GM19372 (cell line): ENCODE measurements at regions not wholly inside any gene's neighbourhood (a gene's known extent, or its start where the extent isn't known, plus 50 kb on each side); places are given as distances from the start of the nearest gene placed in this dataset.

ENCODE experiments used
- ATAC-seq: cut with Tn5 transposase; IDR thresholded peaks from one replicate; pipeline ENCODE4 v1.9.1; 2021; ENCODE audit warnings: mild to moderate bottlenecking, low read depth, moderate library complexity; ENCODE audit not compliant: unreplicated experiment

GRCh38 chr3:177932346-177932745 is 603.9 kb upstream of the KCNMB2 start:
- ATAC-seq: no peak

- ATAC-seq: no peak
These were observed 603.2 kb upstream of the KCNMB2 start for GRCh38 chr3:177932750-177933660.

- no peak for ATAC-seq
These were observed 602.0 kb upstream of the KCNMB2 start for GRCh38 chr3:177934001-177934891.

GRCh38 chr3:177935047-177935446 is 601.2 kb upstream of the KCNMB2 start:
- ATAC-seq: no peak

- no peak for ATAC-seq
These were observed 599.5 kb upstream of the KCNMB2 start for GRCh38 chr3:177936721-177937120.

GRCh38 chr3:177942911-177943310 is 593.3 kb upstream of the KCNMB2 start:
- no peak for ATAC-seq

- ATAC-seq: no peak
These were observed 592.0 kb upstream of the KCNMB2 start for GRCh38 chr3:177944228-177944661.

GRCh38 chr3:177946048-177946447 is 590.2 kb upstream of the KCNMB2 start:
- ATAC-seq: no peak

- ATAC-seq: no peak
These were observed 589.7 kb upstream of the KCNMB2 start for GRCh38 chr3:177946497-177946896.

- no peak for ATAC-seq
These were observed 589.3 kb upstream of the KCNMB2 start for GRCh38 chr3:177946936-177947335.

GRCh38 chr3:177947901-177948300 is 588.3 kb upstream of the KCNMB2 start:
- ATAC-seq: no peak

- ATAC-seq: no peak
These were observed 587.4 kb upstream of the KCNMB2 start for GRCh38 chr3:177948716-177949425.

GRCh38 chr3:177959188-177959587 is 577.0 kb upstream of the KCNMB2 start:
- ATAC-seq: no peak

- ATAC-seq: no peak
These were observed 576.2 kb upstream of the KCNMB2 start for GRCh38 chr3:177960014-177960413.

GRCh38 chr3:177960722-177961121 is 575.5 kb upstream of the KCNMB2 start:
- no peak for ATAC-seq

- no peak for ATAC-seq
These were observed 574.5 kb upstream of the KCNMB2 start for GRCh38 chr3:177961784-177962183.

- ATAC-seq: no peak
These were observed 569.7 kb upstream of the KCNMB2 start for GRCh38 chr3:177966493-177966892.

GRCh38 chr3:177968891-177969290 is 567.3 kb upstream of the KCNMB2 start:
- no peak for ATAC-seq

- ATAC-seq: no peak
These were observed 562.9 kb upstream of the KCNMB2 start for GRCh38 chr3:177973241-177973840.

- no peak for ATAC-seq
These were observed 560.0 kb upstream of the KCNMB2 start for GRCh38 chr3:177976241-177976640.
